ENCODE measurements at regions not wholly inside any gene's neighbourhood (a gene's known extent, or its start where the extent isn't known, plus 50 kb on each side); places are given as distances from the start of the nearest gene placed in this dataset.

GRCh38 chr2:239716009-239716408, 309.1 kb downstream of the NDUFA10 start:
- DNase-seq (ENCODE audit: low read depth in 2 of 2), result no peak

GRCh38 chr2:239715606-239716005, 309.5 kb downstream of the NDUFA10 start:
- no peak for DNase-seq (ENCODE audit: low read depth in 2 of 2)

- no peak for DNase-seq (ENCODE audit: low read depth in 2 of 2)
Observed at GRCh38 chr2:239715202-239715601, 309.9 kb downstream of the NDUFA10 start.

GRCh38 chr2:239714116-239714515, 311.0 kb downstream of the NDUFA10 start:
- no peak for DNase-seq (ENCODE audit: low read depth in 2 of 2)

GRCh38 chr2:239712755-239713154, 311.9 kb upstream of the HDAC4 start:
- no peak for DNase-seq (ENCODE audit: low read depth in 2 of 2)

DNA sequence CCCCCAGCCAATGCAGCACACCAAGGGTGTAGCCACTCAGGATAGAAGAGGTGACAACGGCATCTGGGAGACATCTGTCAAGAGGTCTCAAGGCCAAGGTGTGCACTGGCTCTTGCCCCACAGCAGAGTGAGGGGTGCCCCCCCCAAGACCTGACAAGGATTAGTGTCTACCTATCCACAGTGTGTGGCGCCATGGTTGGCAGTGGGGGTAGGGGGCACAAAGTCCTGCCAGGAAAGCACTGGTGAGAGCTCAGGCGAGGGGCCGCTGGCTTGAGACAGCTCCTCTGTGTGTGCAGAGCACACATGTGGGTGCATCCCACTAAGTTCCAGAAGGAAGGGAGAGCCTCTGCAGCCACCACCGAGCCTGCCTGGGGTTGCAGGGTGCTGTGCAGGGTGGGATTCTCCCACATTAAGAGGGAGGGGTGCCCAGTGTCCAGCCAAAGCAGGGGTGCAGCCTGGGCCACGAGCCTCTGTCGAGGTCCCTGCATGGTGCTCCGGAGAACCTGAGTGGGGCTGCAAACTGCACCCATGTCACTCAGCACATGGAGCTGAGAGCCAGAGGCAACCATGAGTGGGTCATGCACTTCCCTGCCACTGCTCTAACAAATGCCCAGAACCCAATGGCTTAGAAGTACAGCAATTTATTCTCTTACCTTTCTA, 311.2 kb upstream of the HDAC4 start:
- DNase-seq (ENCODE audit: low read depth in 2 of 2), result no peak

DNA sequence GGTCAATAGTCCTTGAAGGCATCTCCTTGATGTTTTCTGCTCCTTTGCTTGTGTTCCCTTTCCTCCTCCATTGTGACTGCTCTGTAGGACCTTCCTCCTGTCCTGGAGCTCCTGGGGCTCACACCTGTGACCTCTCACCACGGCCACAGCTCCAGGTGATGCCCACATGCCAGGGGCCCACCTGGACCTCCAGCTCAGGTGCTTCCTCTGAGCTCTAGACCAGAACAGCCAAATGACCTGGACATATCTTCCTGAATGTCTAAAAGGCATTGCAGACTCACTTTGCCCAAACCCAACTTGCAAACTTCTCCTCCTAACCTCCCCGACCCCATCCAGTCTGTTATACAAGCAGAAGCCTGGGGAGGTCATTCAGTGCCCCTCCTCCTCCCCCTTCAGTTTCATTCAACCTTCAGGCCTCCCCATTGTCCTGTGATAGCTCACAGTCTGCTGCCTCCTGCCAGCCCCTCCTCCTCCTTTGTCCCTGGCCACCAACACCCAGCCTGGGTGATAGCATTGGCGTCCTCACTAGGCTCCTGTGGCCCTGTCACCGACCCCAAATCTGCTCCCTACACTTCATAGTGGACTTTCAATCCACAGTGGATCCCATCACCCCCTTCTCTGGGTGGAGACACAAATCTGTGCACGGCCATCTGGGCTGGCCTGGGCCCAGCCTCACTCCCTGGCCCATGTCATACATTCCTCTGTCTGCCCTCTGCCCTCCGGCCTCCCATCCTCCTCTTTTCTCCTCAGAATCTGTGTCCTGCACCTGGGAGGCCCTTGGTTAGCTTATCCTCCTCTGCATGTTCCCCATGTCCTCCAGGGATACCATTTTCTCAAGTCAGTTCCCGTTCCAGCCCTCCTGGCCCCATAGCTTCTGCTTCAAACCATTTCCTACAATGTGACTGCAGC, 310.4 kb upstream of the HDAC4 start:
- no peak for DNase-seq (ENCODE audit: low read depth in 2 of 2)

DNA sequence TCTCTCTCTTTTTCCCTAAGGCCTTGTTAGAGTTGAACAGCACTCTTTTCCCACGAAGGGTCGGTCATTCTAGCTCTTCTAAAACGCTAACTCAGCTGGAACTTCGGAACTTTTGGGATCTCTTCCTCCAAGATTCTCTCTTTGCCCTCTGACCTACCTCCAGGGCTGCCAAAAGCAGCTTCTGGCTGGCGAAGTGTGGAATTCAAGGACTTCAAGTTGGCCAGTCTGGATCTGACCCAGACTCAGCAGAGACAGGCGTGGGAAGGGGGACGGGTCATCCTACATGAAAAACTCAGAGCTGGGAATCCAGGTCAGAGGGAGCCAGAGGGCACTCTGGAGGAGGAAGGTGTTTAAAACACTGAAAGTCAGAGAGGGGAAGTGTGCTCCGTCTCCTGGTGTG, 305.5 kb upstream of the HDAC4 start:
- no peak for DNase-seq (ENCODE audit: low read depth in 2 of 2)

DNA sequence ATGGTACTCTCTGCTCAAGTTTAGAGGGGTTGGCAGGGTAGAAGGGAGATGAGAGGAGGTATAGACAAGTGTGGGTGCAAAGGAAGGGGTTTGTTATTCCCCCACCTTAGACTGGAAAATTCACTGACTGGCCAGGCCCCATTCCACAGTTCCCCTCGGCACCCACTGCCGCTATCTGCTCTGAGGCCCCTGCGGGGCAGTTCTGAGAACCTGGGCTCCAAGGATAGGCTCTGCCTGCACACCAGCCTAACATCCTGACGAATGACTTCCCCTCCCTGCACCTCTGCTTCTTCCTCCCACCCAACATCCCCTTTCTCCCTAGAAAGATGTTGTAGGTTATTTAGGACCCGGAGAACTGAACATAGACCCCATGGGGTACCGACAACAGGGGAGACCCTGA, 303.9 kb upstream of the HDAC4 start:
- no peak for DNase-seq (ENCODE audit: low read depth in 2 of 2)

GRCh38 chr2:239703834-239704233, 303.0 kb upstream of the HDAC4 start:
- no peak for DNase-seq (ENCODE audit: low read depth in 2 of 2)

DNA sequence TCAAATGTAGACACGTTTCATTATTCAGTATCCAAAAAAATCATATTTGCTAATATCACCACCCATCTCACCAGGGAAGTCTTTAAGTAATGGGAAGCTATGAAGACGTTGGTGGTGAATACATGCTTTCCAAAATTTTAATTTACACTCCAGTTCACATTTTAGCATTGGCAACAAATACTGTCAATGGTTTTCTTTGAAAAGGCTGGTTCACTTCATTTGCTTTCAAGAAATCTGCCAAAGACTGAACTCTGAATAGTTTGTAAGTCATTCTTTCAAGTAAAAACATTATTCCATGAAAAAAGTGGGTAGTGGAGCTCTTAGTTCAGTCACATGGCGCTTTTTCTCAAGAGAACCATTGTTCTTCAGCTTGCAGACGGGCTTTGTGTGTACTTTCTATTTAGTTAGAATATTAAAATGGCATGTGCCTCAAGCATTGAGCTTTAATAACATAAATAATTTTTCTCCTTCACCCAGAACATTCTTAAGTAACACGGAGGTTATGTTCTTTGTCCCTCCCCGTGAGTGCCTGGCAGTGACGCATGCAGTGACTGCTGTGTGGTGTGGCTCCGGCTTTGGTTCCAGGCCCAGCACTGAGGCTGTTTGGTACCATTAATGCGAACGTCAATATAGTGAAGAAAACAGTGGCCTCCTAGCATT, 300.0 kb upstream of the HDAC4 start:
- no peak for DNase-seq (ENCODE audit: low read depth in 2 of 2)

DNA sequence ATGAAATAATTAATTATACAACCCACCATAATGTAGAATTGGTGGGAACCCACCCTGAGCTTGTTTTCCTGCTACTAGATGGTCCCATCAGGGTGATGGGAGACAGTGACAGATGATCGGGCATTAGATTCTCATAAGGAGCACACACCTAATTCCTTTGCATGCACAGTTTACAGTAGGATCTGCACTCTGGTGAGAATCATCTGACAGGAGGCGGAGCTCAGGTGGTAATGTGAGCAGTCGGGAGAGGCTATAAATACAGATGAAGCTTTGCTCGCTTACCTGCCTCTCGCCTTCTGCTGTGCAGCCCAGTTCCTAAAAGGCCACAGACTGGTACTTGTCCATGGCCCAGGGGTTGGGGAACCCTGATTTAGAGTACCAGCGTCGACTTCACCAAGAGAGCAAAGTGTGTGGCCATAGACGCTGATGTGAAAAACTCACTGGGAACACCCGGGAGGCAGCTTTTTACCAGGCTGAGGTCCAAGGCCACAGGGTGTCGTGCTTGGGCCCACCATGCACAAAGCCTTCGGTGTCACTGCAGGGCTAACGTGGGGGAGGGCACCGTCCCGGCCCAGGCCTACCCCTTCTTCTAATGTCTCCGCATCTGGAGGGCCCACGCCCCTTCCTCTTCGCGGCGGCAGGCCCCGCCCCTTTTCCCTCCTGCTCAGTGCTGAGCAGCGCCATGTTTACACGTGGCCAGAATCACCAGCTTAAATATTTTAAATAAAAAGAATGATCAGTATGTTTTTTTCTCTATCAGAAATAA, 296.8 kb upstream of the HDAC4 start:
- no peak for DNase-seq (ENCODE audit: low read depth in 2 of 2)

DNA sequence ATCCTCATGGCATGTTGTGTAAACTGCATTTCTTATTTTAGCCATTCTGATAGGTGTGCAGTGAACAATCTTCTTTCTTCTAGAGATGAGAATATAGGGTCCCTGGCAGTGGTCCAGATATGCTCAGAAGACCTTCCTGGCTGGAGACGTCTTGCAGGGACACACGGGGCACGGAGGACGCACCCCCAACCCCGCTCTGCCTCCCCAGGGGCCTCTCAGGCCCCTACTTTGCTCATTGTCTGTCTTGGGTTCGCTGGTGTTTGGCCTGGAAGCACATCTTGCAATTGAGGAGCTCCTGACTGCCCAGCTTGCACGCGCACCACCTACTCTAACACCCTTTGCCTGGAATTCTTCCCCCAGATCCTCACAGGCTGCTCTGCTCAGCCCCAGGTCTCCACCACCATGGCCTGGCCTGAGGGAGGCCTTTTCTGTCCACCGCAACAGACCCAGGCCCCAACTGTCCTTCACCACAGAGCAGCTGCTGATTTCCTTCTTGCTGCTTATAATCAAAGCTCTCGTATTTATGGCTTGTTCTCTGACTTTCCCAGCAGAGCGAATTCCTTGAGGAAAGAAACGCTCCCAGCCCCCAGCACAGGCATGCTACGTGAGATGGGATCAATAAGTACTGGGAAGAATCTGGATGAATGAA, 295.9 kb upstream of the HDAC4 start:
- no peak for DNase-seq (ENCODE audit: low read depth in 2 of 2)

DNA sequence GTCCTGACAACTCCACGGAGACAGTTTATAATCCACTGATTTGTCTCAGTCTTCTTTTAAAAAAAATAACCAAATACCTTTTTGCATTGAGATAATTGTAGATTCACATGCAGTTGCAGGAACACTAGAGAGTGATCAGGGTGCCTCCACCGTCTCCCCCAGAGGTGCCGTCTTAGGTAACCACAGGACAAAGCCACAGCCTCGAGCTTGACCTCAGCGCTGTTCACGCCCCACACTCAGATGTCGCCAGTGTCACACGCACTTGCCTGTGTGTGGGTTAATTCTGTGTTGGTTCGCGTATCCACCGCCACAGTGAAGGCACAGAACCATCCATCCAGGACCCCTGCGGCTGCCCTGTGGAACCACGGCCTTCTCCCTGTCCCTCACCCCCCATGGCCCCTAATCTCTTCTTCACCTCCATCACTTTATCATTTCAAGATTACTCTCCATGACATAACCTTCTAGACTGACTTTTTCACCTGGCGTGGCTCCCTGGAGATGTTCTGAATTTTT, 295.0 kb upstream of the HDAC4 start:
- DNase-seq (ENCODE audit: low read depth in 2 of 2), result no peak

- DNase-seq (ENCODE audit: low read depth in 2 of 2), result no peak
Observed at GRCh38 chr2:239695106-239695727, 294.4 kb upstream of the HDAC4 start.

DNA sequence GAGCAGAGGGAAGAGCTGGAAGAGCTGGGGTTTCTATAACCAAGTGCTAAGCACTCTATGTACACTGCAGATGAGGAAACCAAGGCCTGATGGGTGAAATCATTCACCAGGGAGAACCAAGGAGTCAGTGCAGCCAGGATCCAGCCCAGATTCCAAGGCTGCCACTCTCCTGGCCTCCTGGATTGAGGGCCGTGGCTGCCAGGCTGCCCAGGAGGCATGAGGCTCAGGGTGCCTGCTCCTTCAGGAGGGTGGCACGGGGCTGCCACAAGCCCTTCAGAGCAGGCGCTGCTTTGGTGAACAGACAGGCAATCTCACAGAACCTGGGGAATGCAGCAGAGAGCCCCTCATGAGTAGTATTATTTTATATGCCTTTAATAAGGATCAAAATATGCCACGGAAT, 293.7 kb upstream of the HDAC4 start:
- DNase-seq (ENCODE audit: low read depth in 2 of 2), result no peak

- DNase-seq (ENCODE audit: low read depth in 2 of 2), result no peak
Observed at GRCh38 chr2:239693761-239694415, 293.1 kb upstream of the HDAC4 start.

DNA sequence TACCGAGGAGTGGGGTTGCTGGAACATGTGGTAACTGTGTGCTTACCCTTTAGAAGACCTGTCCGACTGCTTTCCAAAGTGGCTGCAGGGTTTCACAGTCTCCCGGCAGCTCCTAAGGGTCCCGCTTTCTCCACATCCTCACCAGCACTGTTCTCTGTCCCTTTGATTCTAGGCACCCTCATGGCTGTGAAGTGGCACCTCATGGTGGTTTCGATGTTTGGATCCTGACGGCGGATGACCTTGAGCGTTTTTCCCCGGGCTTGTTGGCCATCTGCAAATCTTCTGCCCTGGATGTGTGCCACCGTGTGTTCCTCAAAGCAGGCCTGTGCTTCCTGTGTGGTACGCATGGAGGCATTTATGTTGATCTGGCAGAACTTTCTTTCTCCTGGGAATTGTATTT, 292.5 kb upstream of the HDAC4 start:
- DNase-seq (ENCODE audit: low read depth in 2 of 2), result no peak

DNA sequence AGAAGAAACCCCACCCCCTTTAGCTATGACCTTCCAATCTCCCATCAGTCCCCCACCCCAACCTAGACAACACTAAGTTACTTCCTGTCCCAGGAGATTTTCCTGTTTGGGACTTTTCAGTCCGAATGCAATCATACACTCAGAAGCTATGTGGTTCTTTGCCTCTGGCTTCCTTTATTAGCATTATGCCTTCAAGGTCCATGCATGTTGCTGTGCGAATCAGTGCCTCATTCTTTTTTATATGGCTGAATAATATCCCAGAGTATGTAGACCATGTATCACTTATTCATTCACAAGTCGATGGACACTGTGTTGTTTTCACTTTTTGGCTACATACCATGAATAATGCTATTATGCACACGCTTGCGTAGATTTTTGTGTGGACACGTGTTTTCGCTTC, 292.1 kb upstream of the HDAC4 start:
- DNase-seq (ENCODE audit: low read depth in 2 of 2), result no peak

GRCh38 chr2:239692362-239692851, 291.6 kb upstream of the HDAC4 start:
- no peak for DNase-seq (ENCODE audit: low read depth in 2 of 2)

Data from activated CD4-positive, alpha-beta T cell treated with anti-CD3 and anti-CD28 coated beads for 24 hours (primary cell).